PC-9 (cell line): ENCODE measurements at regions not wholly inside any gene's neighbourhood (a gene's known extent, or its start where the extent isn't known, plus 50 kb on each side); places are given as distances from the start of the nearest gene placed in this dataset.
"Not testable (repeated sequence)": the region's sequence is repeated elsewhere in the genome, so short reads cannot be mapped to it uniquely, and the experiment has no call there.

ENCODE experiments used
- EZH2 ChIP-seq: fragments of 200-600 bp; sonication (generic); IDR thresholded peaks from 2 replicates; pipeline ENCODE4 v1.8.0; 2017; ENCODE audit warnings: antibody characterized with exemption, low read depth
- TF ChIP-seq, protein P1 (sequence below): fragments of 200-600 bp; sonication (generic); conservative IDR thresholded peaks from 2 replicates; pipeline ENCODE4 v1.6.1; 2017; ENCODE audit warnings: mixed run types, antibody characterized with exemption, mild to moderate bottlenecking, moderate library complexity

DNA sequence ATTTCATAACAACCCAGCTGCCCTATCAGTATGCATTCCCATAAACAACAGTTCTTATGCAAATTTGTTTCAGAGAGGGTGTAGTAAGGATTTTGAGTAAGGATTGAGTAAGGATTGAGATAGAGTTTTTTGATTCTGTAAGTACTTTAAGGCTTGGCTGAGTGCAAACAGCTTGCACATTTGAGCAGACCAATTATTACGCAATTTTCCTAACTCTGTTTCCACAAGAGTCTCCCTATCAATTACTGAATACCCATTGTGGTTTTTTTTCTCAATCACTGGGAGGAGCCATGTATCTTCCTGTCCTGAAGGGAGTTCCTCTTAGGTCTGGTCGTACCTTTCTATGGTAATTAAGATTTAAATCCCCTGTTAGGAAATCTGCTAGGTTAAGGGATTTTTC lies 105.0 kb upstream of the AADAT start:
- TF ChIP-seq, protein P1, sequence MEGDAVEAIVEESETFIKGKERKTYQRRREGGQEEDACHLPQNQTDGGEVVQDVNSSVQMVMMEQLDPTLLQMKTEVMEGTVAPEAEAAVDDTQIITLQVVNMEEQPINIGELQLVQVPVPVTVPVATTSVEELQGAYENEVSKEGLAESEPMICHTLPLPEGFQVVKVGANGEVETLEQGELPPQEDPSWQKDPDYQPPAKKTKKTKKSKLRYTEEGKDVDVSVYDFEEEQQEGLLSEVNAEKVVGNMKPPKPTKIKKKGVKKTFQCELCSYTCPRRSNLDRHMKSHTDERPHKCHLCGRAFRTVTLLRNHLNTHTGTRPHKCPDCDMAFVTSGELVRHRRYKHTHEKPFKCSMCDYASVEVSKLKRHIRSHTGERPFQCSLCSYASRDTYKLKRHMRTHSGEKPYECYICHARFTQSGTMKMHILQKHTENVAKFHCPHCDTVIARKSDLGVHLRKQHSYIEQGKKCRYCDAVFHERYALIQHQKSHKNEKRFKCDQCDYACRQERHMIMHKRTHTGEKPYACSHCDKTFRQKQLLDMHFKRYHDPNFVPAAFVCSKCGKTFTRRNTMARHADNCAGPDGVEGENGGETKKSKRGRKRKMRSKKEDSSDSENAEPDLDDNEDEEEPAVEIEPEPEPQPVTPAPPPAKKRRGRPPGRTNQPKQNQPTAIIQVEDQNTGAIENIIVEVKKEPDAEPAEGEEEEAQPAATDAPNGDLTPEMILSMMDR: not testable (repeated sequence)
- TF ChIP-seq EZH2: not testable (repeated sequence)
